ENCODE measurements at regions not wholly inside any gene's neighbourhood (a gene's known extent, or its start where the extent isn't known, plus 50 kb on each side); places are given as distances from the start of the nearest gene placed in this dataset.

DNA sequence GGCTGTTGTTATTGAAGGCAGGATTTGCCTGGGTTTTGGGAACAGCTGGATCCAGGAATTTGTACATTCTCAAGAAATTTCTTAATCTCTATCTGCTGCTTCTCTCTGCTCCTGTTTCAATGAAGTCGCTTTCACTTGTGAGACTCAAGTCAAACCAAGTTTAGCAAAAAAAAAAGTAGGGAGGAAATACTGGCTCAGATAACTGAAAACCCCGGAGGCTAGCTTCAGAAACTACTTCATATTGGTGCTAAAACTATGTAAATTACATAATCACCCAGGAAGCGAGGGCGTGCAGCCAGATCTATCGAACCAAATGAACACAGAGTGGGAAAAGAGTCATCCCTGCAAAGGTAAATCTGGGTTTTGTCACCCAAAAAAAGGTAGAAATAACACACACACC, 68.3 kb upstream of the FICD start:
- H3K36me3 ChIP-seq (ENCODE audit: control insufficient read depth, insufficient read depth, low read length) = no peaks in the 10 kb centered on the region
- peak overlapping the region; percentile 46 for H3K9ac ChIP-seq (ENCODE audit: low read length)
- no peaks in the 10 kb centered on the region for H3K27me3 ChIP-seq (ENCODE audit: control insufficient read depth, insufficient read depth, low read length)
- H3K9me3 ChIP-seq (ENCODE audit: control insufficient read depth, insufficient read depth, low read depth, low read length) = no peaks in the 10 kb centered on the region
- no peak overlapping the region for H3K4me3 ChIP-seq (ENCODE audit: low read depth, low read length)
- H3K4me1 ChIP-seq (ENCODE audit: control insufficient read depth, insufficient read depth, low read length) = peaks cover 45% of the 10 kb centered on the region
- H3K27ac ChIP-seq (ENCODE audit: low read depth, low read length) = peak overlapping the region; percentile 48; the same call in 1 of the 2 replicates

- Histone ChIP-seq H3K27ac (ENCODE audit: low read depth, low read length) (peak overlapping the region; percentile 89), H3K27me3 (ENCODE audit: control insufficient read depth, insufficient read depth, low read length) (no peaks in the 10 kb centered on the region), H3K9ac (ENCODE audit: low read length) (peak overlapping the region; percentile 36), H3K9me3 (ENCODE audit: control insufficient read depth, insufficient read depth, low read depth, low read length) (no peaks in the 10 kb centered on the region), H3K4me1 (ENCODE audit: control insufficient read depth, insufficient read depth, low read length) (peaks cover 48% of the 10 kb centered on the region), H3K4me3 (ENCODE audit: low read depth, low read length) (no peak overlapping the region), H3K36me3 (ENCODE audit: control insufficient read depth, insufficient read depth, low read length) (no peaks in the 10 kb centered on the region)
Measured at GRCh38 chr12:108442910-108443309, 72.2 kb upstream of the FICD start.

GRCh38 chr12:108442067-108442466, 73.0 kb upstream of the FICD start:
- peak overlapping the region; percentile 76 for H3K9ac ChIP-seq (ENCODE audit: low read length)
- no peaks in the 10 kb centered on the region for H3K9me3 ChIP-seq (ENCODE audit: control insufficient read depth, insufficient read depth, low read depth, low read length)
- H3K36me3 ChIP-seq (ENCODE audit: control insufficient read depth, insufficient read depth, low read length) = no peaks in the 10 kb centered on the region
- H3K4me1 ChIP-seq (ENCODE audit: control insufficient read depth, insufficient read depth, low read length) = peaks cover 39% of the 10 kb centered on the region
- no peaks in the 10 kb centered on the region for H3K27me3 ChIP-seq (ENCODE audit: control insufficient read depth, insufficient read depth, low read length)
- H3K27ac ChIP-seq (ENCODE audit: low read depth, low read length) = peak overlapping the region; percentile 89
- peak overlapping the region; percentile 38 for H3K4me3 ChIP-seq (ENCODE audit: low read depth, low read length)

GRCh38 chr12:108441549-108441948, 73.5 kb upstream of the FICD start:
- peak overlapping the region; percentile 38 for H3K4me3 ChIP-seq (ENCODE audit: low read depth, low read length)
- peak overlapping the region; percentile 89 for H3K27ac ChIP-seq (ENCODE audit: low read depth, low read length)
- peaks cover 34% of the 10 kb centered on the region for H3K4me1 ChIP-seq (ENCODE audit: control insufficient read depth, insufficient read depth, low read length)
- peak overlapping the region; percentile 76 for H3K9ac ChIP-seq (ENCODE audit: low read length)
- no peaks in the 10 kb centered on the region for H3K27me3 ChIP-seq (ENCODE audit: control insufficient read depth, insufficient read depth, low read length)
- no peaks in the 10 kb centered on the region for H3K36me3 ChIP-seq (ENCODE audit: control insufficient read depth, insufficient read depth, low read length)
- no peaks in the 10 kb centered on the region for H3K9me3 ChIP-seq (ENCODE audit: control insufficient read depth, insufficient read depth, low read depth, low read length)

GRCh38 chr12:108440736-108441135, 74.3 kb upstream of the FICD start:
- Histone ChIP-seq H3K27me3 (ENCODE audit: control insufficient read depth, insufficient read depth, low read length) (no peaks in the 10 kb centered on the region), H3K27ac (ENCODE audit: low read depth, low read length) (peak overlapping the region; percentile 10; the same call in 1 of the 2 replicates), H3K36me3 (ENCODE audit: control insufficient read depth, insufficient read depth, low read length) (no peaks in the 10 kb centered on the region), H3K4me1 (ENCODE audit: control insufficient read depth, insufficient read depth, low read length) (peaks cover 30% of the 10 kb centered on the region), H3K4me3 (ENCODE audit: low read depth, low read length) (no peak overlapping the region), H3K9ac (ENCODE audit: low read length) (no peak overlapping the region), H3K9me3 (ENCODE audit: control insufficient read depth, insufficient read depth, low read depth, low read length) (no peaks in the 10 kb centered on the region)

- Histone ChIP-seq H3K27me3 (ENCODE audit: control insufficient read depth, insufficient read depth, low read length) (no peaks in the 10 kb centered on the region), H3K4me3 (ENCODE audit: low read depth, low read length) (no peak overlapping the region), H3K9me3 (ENCODE audit: control insufficient read depth, insufficient read depth, low read depth, low read length) (no peaks in the 10 kb centered on the region), H3K9ac (ENCODE audit: low read length) (no peak overlapping the region), H3K4me1 (ENCODE audit: control insufficient read depth, insufficient read depth, low read length) (peaks cover 27% of the 10 kb centered on the region), H3K27ac (ENCODE audit: low read depth, low read length) (no peak overlapping the region), H3K36me3 (ENCODE audit: control insufficient read depth, insufficient read depth, low read length) (no peaks in the 10 kb centered on the region)
Measured at GRCh38 chr12:108438667-108439066, 76.4 kb upstream of the FICD start.

DNA sequence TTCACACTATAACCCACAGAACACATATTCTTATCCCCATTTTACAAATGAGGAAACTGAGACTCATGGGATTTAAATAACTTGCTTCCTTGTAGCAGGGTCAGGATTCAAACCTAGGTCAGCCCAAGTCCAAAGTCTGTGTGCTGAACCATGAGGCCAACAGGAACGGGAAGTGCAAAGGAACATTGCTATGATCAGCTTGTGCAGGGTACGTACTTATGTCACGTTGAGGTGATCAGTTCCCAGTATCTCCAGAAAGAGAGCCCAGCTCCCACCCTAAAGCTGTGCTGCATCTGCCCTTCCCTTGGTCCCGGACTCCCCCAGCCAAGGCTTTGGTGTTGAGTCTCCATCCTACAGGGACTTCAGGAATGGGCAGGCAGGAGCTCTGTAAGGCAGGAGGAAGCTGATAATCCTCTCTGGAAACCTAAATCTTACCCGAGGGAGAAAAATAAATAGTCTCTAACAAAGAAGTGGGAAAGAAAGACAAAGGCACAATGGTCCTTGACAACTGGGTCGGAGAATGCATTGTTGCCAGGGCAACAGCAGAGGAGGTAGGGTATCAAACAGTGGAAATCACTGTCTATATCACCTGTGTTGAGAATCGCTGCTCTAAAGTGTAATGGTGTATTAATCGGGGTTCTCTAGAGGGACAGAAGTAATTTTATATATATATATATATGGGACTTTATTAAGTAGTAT, 82.5 kb upstream of the FICD start:
- Histone ChIP-seq H3K36me3 (ENCODE audit: control insufficient read depth, insufficient read depth, low read length) (no peaks in the 10 kb centered on the region), H3K9me3 (ENCODE audit: control insufficient read depth, insufficient read depth, low read depth, low read length) (no peaks in the 10 kb centered on the region), H3K4me1 (ENCODE audit: control insufficient read depth, insufficient read depth, low read length) (no peaks in the 10 kb centered on the region), H3K9ac (ENCODE audit: low read length) (no peak overlapping the region), H3K4me3 (ENCODE audit: low read depth, low read length) (no peak overlapping the region), H3K27ac (ENCODE audit: low read depth, low read length) (no peak overlapping the region), H3K27me3 (ENCODE audit: control insufficient read depth, insufficient read depth, low read length) (no peaks in the 10 kb centered on the region)

- H3K4me3 ChIP-seq (ENCODE audit: low read depth, low read length) = no peak overlapping the region
- no peaks in the 10 kb centered on the region for H3K9me3 ChIP-seq (ENCODE audit: control insufficient read depth, insufficient read depth, low read depth, low read length)
- no peak overlapping the region for H3K27ac ChIP-seq (ENCODE audit: low read depth, low read length)
- H3K4me1 ChIP-seq (ENCODE audit: control insufficient read depth, insufficient read depth, low read length) = no peaks in the 10 kb centered on the region
- no peak overlapping the region for H3K9ac ChIP-seq (ENCODE audit: low read length)
- no peaks in the 10 kb centered on the region for H3K27me3 ChIP-seq (ENCODE audit: control insufficient read depth, insufficient read depth, low read length)
- H3K36me3 ChIP-seq (ENCODE audit: control insufficient read depth, insufficient read depth, low read length) = no peaks in the 10 kb centered on the region
Measured at GRCh38 chr12:108430926-108431325, 84.2 kb upstream of the FICD start.

GRCh38 chr12:108430245-108430644, 84.8 kb upstream of the FICD start:
- H3K4me3 ChIP-seq (ENCODE audit: low read depth, low read length) = no peak overlapping the region
- H3K9ac ChIP-seq (ENCODE audit: low read length) = no peak overlapping the region
- H3K4me1 ChIP-seq (ENCODE audit: control insufficient read depth, insufficient read depth, low read length) = peaks cover 4% of the 10 kb centered on the region
- H3K27ac ChIP-seq (ENCODE audit: low read depth, low read length) = no peak overlapping the region
- H3K27me3 ChIP-seq (ENCODE audit: control insufficient read depth, insufficient read depth, low read length) = no peaks in the 10 kb centered on the region
- no peaks in the 10 kb centered on the region for H3K9me3 ChIP-seq (ENCODE audit: control insufficient read depth, insufficient read depth, low read depth, low read length)
- no peaks in the 10 kb centered on the region for H3K36me3 ChIP-seq (ENCODE audit: control insufficient read depth, insufficient read depth, low read length)

- H3K27me3 ChIP-seq (ENCODE audit: control insufficient read depth, insufficient read depth, low read length) = no peaks in the 10 kb centered on the region
- H3K4me3 ChIP-seq (ENCODE audit: low read depth, low read length) = no peak overlapping the region
- no peaks in the 10 kb centered on the region for H3K36me3 ChIP-seq (ENCODE audit: control insufficient read depth, insufficient read depth, low read length)
- peaks cover 4% of the 10 kb centered on the region; the same call in 1 of the 2 replicates for H3K9me3 ChIP-seq (ENCODE audit: control insufficient read depth, insufficient read depth, low read depth, low read length)
- no peak overlapping the region for H3K9ac ChIP-seq (ENCODE audit: low read length)
- H3K4me1 ChIP-seq (ENCODE audit: control insufficient read depth, insufficient read depth, low read length) = peaks cover 4% of the 10 kb centered on the region
- no peak overlapping the region for H3K27ac ChIP-seq (ENCODE audit: low read depth, low read length)
Measured at GRCh38 chr12:108425238-108425795, 86.2 kb upstream of the CMKLR1 start.

- Histone ChIP-seq H3K27me3 (ENCODE audit: control insufficient read depth, insufficient read depth, low read length) (no peaks in the 10 kb centered on the region), H3K36me3 (ENCODE audit: control insufficient read depth, insufficient read depth, low read length) (no peaks in the 10 kb centered on the region), H3K9ac (ENCODE audit: low read length) (no peak overlapping the region), H3K4me3 (ENCODE audit: low read depth, low read length) (no peak overlapping the region), H3K4me1 (ENCODE audit: control insufficient read depth, insufficient read depth, low read length) (peaks cover 8% of the 10 kb centered on the region), H3K27ac (ENCODE audit: low read depth, low read length) (no peak overlapping the region), H3K9me3 (ENCODE audit: control insufficient read depth, insufficient read depth, low read depth, low read length) (peaks cover 6% of the 10 kb centered on the region; the same call in 1 of the 2 replicates)
Measured at GRCh38 chr12:108424816-108425215, 85.7 kb upstream of the CMKLR1 start.

Measured in HUES6 (cell line).